ENCODE measurements at regions not wholly inside any gene's neighbourhood (a gene's known extent, or its start where the extent isn't known, plus 50 kb on each side); places are given as distances from the start of the nearest gene placed in this dataset.

- no peaks in the 10 kb centered on the region for H3K36me3 Mint-ChIP-seq
- no peak overlapping the region for H3K27ac Mint-ChIP-seq
- no peak for ATAC-seq
- H3K9me3 Mint-ChIP-seq, result no peaks in the 10 kb centered on the region
- DNase-seq (ENCODE audit: low spot score in 2 of 2), result no peak
- H3K4me1 Mint-ChIP-seq, result no peaks in the 10 kb centered on the region
- H3K4me3 Mint-ChIP-seq, result no peak overlapping the region
These were observed 756.1 kb upstream of the DPPA4 start for GRCh38 chr3:110093411-110093810.

DNA sequence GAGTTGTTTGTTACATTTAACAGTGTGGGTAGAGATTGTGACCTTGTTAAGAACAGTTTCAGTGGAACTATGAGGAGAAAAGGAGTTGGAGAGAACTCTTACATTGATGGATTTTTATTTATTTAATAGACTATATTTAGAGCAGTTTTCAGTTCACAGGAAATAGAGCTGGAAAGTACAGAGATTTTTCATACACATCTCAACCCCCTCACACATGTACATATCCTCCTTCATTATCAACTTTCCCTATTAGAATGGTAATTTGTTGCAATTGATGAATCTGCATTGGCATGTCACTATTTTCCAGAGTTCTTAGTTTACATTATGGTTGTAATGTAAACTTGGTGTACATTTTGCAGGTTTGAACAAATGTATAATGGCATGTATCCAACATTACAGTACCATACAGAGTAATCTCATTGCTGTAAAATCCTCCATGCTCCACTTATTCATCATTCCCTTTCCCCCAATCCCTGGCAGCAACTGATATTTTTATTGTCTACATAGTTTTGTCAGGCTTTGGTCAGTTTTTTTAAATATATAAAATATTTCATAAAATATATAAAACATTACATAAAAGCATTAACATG is 756.6 kb upstream of the DPPA4 start:
- no peaks in the 10 kb centered on the region for H3K9me3 Mint-ChIP-seq
- no peaks in the 10 kb centered on the region for H3K36me3 Mint-ChIP-seq
- no peaks in the 10 kb centered on the region for H3K4me1 Mint-ChIP-seq
- H3K4me3 Mint-ChIP-seq, result no peak overlapping the region
- no peak overlapping the region for H3K27ac Mint-ChIP-seq
- ATAC-seq (no peak), DNase-seq (ENCODE audit: low spot score in 2 of 2) (no peak)

DNA sequence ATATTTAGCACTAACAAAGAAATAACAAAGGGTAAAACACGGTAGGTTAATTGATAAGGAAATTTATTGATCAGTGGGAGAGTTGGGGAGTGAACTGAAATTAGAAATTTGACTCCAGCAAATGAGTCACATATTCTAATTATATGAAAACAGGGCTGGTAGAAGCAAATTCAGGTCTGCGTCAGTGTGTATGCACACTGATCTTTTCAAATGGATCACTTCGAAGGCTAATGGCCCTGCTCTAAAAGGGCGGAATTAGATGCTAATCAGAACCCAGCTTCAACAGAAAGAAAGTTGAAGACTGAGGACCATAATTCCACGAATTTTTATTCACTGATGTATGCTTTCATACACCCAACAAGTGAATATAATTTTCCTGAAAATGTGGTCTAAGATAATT is 762.4 kb upstream of the DPPA4 start:
- H3K9me3 Mint-ChIP-seq, result no peaks in the 10 kb centered on the region
- H3K27ac Mint-ChIP-seq, result no peak overlapping the region
- no peak for ATAC-seq

DNA sequence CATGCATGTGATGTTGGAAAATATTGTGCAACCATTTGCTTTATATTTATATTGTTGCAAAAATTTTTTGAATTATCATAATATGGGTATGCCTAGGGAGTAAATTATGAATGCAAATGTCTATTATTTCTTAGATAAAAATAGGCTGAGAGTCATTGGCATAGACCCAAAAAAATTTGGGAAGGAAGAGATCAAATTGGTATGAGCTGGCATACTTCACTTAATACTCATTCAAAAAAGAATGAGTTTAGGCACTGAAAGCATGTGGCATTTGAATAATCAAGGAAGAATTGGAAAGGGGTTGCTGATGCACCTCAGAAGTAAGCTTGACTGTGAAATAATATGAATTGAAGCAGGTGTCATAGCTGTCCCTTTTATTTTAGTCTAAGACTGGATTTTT is 764.0 kb upstream of the DPPA4 start:
- ATAC-seq, result no peak
- Mint-ChIP-seq H3K4me1 (no peaks in the 10 kb centered on the region), H3K27ac (no peak overlapping the region), H3K9me3 (no peaks in the 10 kb centered on the region), H3K36me3 (no peaks in the 10 kb centered on the region), H3K4me3 (no peak overlapping the region)
- DNase-seq (ENCODE audit: low spot score in 2 of 2), result no peak

More for the DNA sequence above, 762.4 kb upstream of the DPPA4 start:
- Mint-ChIP-seq H3K4me1 (no peaks in the 10 kb centered on the region), H3K4me3 (no peak overlapping the region), H3K36me3 (no peaks in the 10 kb centered on the region)
- DNase-seq (ENCODE audit: low spot score in 2 of 2), result no peak

DNA sequence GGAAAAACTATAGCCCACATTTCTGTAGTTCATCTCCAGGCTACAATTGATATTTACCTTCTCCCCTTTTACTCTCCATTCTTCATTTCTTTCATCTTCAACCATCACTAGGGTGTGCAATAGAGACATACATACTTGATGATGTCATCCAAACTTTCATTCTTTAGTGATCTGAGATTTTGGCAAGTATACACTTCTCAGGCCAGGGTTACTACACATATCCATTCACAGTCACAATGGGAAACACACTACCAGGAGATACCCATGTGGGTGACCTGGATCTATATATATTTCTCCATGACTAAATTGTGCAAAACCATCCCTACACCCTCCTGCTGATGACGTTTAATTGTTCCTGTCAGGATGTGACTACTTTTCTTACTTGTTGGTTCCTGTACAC is 769.5 kb upstream of the DPPA4 start:
- H3K4me1 Mint-ChIP-seq, result no peaks in the 10 kb centered on the region
- H3K27ac Mint-ChIP-seq, result no peak overlapping the region
- ATAC-seq (peak; percentile 42), DNase-seq (ENCODE audit: low spot score in 2 of 2) (no peak)
- H3K36me3 Mint-ChIP-seq, result no peaks in the 10 kb centered on the region
- no peak overlapping the region for H3K4me3 Mint-ChIP-seq
- H3K9me3 Mint-ChIP-seq, result no peaks in the 10 kb centered on the region

DNA sequence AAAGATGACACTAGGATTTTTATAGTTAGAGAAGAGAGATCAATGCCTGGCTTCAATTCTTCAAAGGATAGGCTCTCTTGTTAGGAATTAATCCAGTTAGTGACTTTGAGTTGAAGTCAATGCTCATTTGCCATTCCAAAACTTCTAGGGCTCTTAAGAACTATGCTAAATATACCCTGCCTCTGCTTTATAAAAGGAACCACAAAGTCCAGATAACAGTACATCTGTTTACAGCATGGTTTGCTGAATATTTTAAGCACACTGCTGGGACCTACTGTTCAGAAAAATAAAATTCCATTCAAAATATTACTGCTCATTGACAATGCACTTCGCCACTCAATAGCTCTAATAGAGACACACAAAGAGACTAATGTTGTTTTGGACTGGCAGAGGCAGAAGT is 786.6 kb upstream of the DPPA4 start:
- no peaks in the 10 kb centered on the region for H3K36me3 Mint-ChIP-seq
- H3K4me3 Mint-ChIP-seq, result no peak overlapping the region
- H3K9me3 Mint-ChIP-seq, result no peaks in the 10 kb centered on the region
- DNase-seq (ENCODE audit: low spot score in 2 of 2), result no peak
- H3K27ac Mint-ChIP-seq, result no peak overlapping the region
- no peak for ATAC-seq
- H3K4me1 Mint-ChIP-seq, result no peaks in the 10 kb centered on the region

GRCh38 chr3:110126065-110126464 is 788.7 kb upstream of the DPPA4 start:
- Mint-ChIP-seq H3K27ac (no peak overlapping the region), H3K36me3 (no peaks in the 10 kb centered on the region), H3K9me3 (no peaks in the 10 kb centered on the region), H3K4me1 (no peaks in the 10 kb centered on the region), H3K4me3 (no peak overlapping the region)
- ATAC-seq (no peak), DNase-seq (ENCODE audit: low spot score in 2 of 2) (no peak)

DNA sequence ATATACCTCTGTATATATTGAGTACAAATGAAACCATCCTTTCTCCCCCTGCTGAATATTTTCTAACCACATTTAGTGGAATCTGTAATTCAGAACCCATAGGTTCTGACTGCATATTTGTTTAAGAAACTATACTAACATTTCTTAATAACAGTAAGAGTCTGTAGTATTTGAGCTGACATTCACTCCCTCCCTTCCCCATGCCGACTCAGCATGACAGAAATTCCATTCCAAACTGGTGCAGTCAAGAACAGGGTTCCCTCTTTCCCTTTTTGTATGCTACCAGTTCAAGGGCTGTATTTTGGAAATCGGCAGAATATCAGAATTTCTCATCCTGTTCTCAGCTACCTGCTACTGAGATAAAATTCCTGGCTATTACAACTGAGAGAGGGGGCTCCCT is 796.6 kb upstream of the DPPA4 start:
- H3K36me3 Mint-ChIP-seq, result no peaks in the 10 kb centered on the region
- DNase-seq (ENCODE audit: low spot score in 2 of 2), result no peak
- no peak overlapping the region for H3K4me3 Mint-ChIP-seq
- no peak for ATAC-seq
- no peaks in the 10 kb centered on the region for H3K4me1 Mint-ChIP-seq
- peaks cover 4% of the 10 kb centered on the region for H3K9me3 Mint-ChIP-seq
- no peak overlapping the region for H3K27ac Mint-ChIP-seq

DNA sequence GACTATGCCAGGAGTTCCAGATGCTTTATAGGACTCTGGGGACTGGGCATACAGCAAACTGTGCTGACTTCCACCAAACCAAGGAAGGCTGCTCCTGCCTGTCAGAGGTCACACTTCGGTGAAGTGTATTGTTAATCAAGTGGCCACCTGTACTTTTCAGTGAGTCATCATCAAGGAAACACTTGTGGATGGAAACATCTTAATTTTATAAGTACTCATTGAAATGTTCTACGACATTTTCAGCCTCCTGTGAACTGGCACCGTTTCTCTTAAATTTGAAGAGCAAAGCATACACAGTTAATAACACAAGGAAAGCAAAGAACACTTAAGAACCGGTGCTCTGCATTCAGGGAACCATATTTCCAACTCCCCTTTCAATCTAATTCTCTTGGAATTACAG is 801.7 kb upstream of the DPPA4 start:
- H3K36me3 Mint-ChIP-seq, result no peaks in the 10 kb centered on the region
- ATAC-seq, result no peak
- DNase-seq (ENCODE audit: low spot score in 2 of 2), result no peak
- H3K4me3 Mint-ChIP-seq, result no peak overlapping the region
- no peaks in the 10 kb centered on the region for H3K4me1 Mint-ChIP-seq
- H3K27ac Mint-ChIP-seq, result no peak overlapping the region
- H3K9me3 Mint-ChIP-seq, result peaks cover 4% of the 10 kb centered on the region

GRCh38 chr3:110139821-110140220 is 802.5 kb upstream of the DPPA4 start:
- ATAC-seq (no peak), DNase-seq (ENCODE audit: low spot score in 2 of 2) (no peak)
- Mint-ChIP-seq H3K36me3 (no peaks in the 10 kb centered on the region), H3K4me3 (no peak overlapping the region), H3K9me3 (peaks cover 4% of the 10 kb centered on the region), H3K27ac (no peak overlapping the region), H3K4me1 (no peaks in the 10 kb centered on the region)

- H3K4me1 Mint-ChIP-seq, result no peaks in the 10 kb centered on the region
These were observed 812.4 kb upstream of the DPPA4 start for GRCh38 chr3:110149763-110150162.

GRCh38 chr3:110157221-110157620 is 819.9 kb upstream of the DPPA4 start:
- no peaks in the 10 kb centered on the region for H3K4me1 Mint-ChIP-seq
- H3K27ac Mint-ChIP-seq, result no peak overlapping the region
- no peak overlapping the region for H3K4me3 Mint-ChIP-seq
- no peak for ATAC-seq
- no peaks in the 10 kb centered on the region for H3K9me3 Mint-ChIP-seq
- H3K36me3 Mint-ChIP-seq, result no peaks in the 10 kb centered on the region
- DNase-seq (ENCODE audit: low spot score in 2 of 2), result no peak

More at GRCh38 chr3:110149763-110150162, 812.4 kb upstream of the DPPA4 start:
- ATAC-seq (no peak), DNase-seq (ENCODE audit: low spot score in 2 of 2) (no peak)
- H3K36me3 Mint-ChIP-seq, result no peaks in the 10 kb centered on the region
- no peaks in the 10 kb centered on the region for H3K9me3 Mint-ChIP-seq
- no peak overlapping the region for H3K4me3 Mint-ChIP-seq
- no peak overlapping the region for H3K27ac Mint-ChIP-seq

- H3K36me3 Mint-ChIP-seq, result no peaks in the 10 kb centered on the region
- no peaks in the 10 kb centered on the region for H3K4me1 Mint-ChIP-seq
- no peak for DNase-seq (ENCODE audit: low spot score in 2 of 2)
- H3K9me3 Mint-ChIP-seq, result no peaks in the 10 kb centered on the region
- no peak overlapping the region for H3K4me3 Mint-ChIP-seq
- ATAC-seq, result no peak
- H3K27ac Mint-ChIP-seq, result no peak overlapping the region
These were observed 827.5 kb upstream of the DPPA4 start for GRCh38 chr3:110164632-110165369.

DNA sequence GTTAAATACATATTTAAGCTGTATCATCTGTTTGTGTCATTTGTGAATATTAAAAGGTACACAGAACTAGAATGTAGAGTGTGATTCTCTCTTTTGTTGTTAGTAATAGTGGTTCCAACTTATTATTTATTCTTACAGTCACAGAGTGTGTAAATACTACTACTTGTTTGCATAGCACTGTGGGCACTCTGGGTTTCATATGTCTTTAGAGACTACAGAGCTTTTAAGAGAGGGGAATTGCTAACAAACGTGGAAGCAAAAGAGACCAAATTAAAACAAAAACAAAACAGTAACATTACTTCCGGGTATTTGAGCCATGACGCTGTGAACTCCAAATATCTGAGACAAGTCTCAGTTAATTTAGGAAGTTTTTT is 828.0 kb upstream of the DPPA4 start:
- no peaks in the 10 kb centered on the region for H3K9me3 Mint-ChIP-seq
- H3K4me3 Mint-ChIP-seq, result no peak overlapping the region
- DNase-seq (ENCODE audit: low spot score in 2 of 2) (no peak), ATAC-seq (no peak)
- no peak overlapping the region for H3K27ac Mint-ChIP-seq
- no peaks in the 10 kb centered on the region for H3K4me1 Mint-ChIP-seq
- no peaks in the 10 kb centered on the region for H3K36me3 Mint-ChIP-seq

DNA sequence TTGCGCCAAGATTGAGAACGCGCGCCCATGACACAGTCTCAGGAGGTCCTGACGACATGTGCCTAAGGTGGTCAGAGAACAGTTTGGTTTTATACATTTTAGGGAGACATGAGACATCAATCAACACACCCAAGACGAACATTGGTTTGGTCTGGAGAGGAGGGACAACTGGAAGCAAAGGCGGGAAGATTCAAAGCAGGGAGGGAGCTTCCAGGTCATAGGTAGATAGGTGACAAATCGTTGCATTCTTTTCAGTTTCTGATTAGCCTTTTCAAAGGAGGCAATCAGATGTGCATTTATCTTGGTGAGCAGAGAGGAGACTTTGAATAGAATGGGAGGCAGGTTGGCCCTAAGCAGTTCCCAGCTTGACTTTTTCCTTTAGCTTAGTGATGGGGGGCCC is 828.4 kb upstream of the DPPA4 start:
- Mint-ChIP-seq H3K36me3 (no peaks in the 10 kb centered on the region), H3K9me3 (no peaks in the 10 kb centered on the region), H3K4me1 (no peaks in the 10 kb centered on the region), H3K4me3 (no peak overlapping the region), H3K27ac (no peak overlapping the region)
- DNase-seq (ENCODE audit: low spot score in 2 of 2) (no peak), ATAC-seq (no peak)

DNA sequence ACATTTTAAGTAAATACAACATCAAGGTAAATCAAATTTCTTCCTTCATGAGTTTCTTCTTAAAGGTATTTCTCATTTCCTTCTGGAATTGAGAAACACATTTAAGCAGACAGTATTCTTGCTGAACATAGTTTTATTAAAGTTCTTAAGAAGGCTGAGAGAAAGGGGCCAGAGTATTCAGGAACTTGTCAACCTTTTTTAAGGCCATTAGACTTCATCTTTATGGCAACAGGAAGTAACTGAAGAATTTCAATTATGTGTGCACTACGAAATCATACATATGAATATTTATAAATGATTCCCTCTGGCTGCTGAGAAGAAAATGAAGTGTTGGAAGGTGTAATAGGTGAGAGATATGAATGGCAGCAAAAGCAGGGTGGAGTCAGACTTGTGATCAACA is 829.4 kb upstream of the DPPA4 start:
- H3K4me3 Mint-ChIP-seq, result no peak overlapping the region
- ATAC-seq (no peak), DNase-seq (ENCODE audit: low spot score in 2 of 2) (no peak)
- no peaks in the 10 kb centered on the region for H3K9me3 Mint-ChIP-seq
- no peaks in the 10 kb centered on the region for H3K36me3 Mint-ChIP-seq
- H3K27ac Mint-ChIP-seq, result no peak overlapping the region
- no peaks in the 10 kb centered on the region for H3K4me1 Mint-ChIP-seq
